ENCODE measurements at regions not wholly inside any gene's neighbourhood (a gene's known extent, or its start where the extent isn't known, plus 50 kb on each side); places are given as distances from the start of the nearest gene placed in this dataset.

- TF ChIP-seq CTCF (IDR thresholded peaks at IDR 0.05; ENCODE audit: low read depth, low read length), result no peak
- TF ChIP-seq EZH2phosphoT487 (IDR thresholded peaks at IDR 0.05; ENCODE audit: low read depth), result no peak
Measured at GRCh38 chr1:56080123-56080522, 499.2 kb downstream of the PLPP3 start.

Measured in OCI-LY3 (cell line).